CD4-positive, alpha-beta T cell treated with Interleukin-1 beta for 1 hour (primary cell): ENCODE measurements at regions not wholly inside any gene's neighbourhood (a gene's known extent, or its start where the extent isn't known, plus 50 kb on each side); places are given as distances from the start of the nearest gene placed in this dataset.

Experiments used
- DNase-seq, 2 donors: peaks; one replicate each; pipeline ENCODE4 v3.0.0-alpha.2; 2020 to 2022

DNA sequence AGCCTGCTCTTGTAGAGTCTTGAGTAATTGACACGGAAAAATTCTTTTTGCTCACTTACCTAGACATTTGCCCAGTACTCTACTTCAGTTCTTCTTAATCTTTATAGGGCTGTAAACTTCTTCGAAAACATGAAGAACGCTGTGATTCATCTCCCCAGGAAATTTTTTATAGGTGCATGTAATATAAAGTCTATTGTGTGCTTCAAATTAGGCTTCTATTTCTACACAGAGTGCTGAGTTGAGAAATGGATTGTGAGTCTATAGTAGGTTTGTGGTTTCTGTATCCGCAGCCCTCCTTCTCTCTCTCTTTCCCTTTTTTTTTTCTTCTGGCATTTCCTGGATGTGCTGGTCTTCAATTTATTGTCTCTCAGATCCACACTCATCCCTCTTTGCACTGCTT, 183.3 kb upstream of the DCBLD2 start:
- no peak for DNase-seq

DNA sequence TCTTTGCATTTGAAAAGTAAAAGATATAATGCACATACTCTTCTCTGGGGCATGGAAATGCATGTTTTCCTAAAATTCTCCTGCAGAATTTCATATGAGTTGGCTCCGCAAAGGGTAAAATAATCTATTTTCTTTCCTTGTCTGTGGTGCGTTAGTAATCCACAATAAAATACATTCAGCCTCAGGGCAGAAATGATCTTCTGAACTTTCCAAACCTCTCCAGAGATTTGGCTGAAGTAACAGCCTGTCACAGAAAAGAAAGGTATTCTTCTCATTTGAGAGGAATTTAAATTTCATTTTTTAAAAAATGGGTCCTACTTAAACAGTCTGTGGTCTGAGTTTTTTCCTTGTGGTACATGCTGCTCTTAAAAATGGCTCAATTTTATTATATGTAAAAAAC, 182.7 kb upstream of the DCBLD2 start:
- no peak for DNase-seq

GRCh38 chr3:99071096-99071495, 169.6 kb upstream of the DCBLD2 start:
- DNase-seq, result no peak

- DNase-seq, result no peak
Observed at GRCh38 chr3:99069973-99070372, 168.5 kb upstream of the DCBLD2 start.

DNA sequence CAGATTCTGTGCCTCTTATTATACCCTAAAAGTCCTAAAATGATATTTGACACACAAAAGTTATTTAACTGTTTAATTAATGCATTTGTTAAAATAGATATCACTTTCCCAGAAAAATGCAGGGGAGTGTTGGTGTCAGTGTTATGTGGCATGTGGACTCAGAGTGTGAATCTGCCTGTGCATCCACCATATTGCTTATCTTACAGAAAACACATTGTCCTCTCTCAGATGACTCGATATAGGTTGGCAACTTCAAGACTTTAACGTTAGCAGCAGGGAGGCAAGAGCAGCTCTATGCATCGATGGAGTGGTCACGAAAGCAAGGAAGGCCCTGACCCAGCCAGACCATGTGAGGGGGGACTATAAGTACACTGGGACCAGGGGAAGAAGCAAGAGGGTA, 165.4 kb upstream of the DCBLD2 start:
- no peak for DNase-seq

- no peak for DNase-seq
Observed at GRCh38 chr3:99049164-99049563, 147.7 kb upstream of the DCBLD2 start.

- DNase-seq, result no peak
Observed at GRCh38 chr3:99041747-99042146, 140.3 kb upstream of the DCBLD2 start.

- DNase-seq, result no peak
Observed at GRCh38 chr3:99031778-99032177, 130.3 kb upstream of the DCBLD2 start.

DNA sequence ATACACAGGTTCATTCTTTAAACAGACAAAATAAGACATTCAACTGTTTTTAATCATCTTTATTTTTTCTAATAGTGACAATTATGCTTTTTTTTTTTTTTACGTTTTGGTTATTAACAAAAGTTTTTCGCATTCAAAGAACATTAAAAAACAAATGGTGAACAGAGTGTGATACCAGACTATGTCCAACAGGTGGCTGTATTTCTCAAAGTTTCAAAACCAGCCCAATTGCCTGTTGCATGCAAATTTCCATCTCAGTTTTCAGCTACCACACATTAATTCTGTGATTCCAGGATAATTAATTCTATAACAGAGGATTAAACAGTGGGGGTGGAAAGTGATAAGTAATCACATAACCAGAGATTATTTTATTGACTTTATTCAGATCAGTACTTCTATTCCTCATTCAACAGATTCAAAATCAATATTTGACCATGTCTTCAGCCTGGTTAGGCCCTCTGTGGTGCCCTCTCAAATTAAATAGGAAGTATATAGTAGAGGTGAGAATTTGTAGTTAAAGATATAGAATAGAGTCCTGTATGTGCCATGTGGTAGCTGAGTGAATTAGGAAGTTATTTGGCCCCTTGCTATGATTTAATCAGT, 122.2 kb upstream of the DCBLD2 start:
- DNase-seq, result no peak

- no peak for DNase-seq
Observed at GRCh38 chr3:99021466-99021865, 120.0 kb upstream of the DCBLD2 start.

DNA sequence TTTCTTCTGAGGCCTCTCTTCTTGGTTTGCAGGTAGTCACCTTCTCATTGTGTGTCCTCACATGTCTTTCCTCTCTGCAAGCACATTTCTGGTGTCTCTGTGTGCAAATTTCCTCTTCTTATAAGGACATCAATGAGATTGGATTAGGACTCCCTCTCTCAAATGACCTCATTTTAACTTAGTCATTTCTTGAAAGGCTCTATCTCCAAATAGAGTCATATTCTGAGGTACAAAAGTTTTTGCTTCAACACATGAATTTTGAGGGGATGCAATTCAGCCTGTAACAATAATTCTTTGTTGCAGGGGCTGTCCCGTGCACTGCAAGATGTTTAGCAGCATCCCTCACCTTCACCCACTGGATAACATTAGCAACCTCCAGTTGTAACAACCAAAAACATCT, 115.0 kb upstream of the DCBLD2 start:
- no peak for DNase-seq

DNA sequence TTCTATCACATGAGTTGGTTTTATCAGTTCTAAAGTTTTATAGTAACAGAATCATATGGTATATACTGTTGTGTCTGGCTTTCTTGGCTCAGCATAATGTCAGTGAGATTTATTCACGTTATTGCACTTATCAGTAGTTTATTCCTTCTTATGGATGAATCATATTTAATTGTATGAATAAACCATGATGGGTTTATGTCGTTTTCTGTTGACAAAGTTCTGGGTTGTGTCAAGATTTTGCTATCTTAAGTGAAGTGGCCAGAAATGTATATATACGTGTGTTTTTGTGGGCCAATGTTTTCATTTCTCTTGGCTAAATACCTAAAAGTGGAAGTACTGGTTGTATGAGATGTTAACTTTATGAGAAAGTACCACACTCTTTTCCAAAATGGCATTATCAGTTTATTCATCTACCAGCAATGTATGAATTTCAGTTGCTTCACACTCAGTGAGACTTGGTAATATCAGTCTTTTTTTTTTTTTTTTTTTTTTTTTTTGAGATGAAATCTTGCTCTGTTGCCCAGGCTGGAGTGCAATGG, 112.4 kb upstream of the DCBLD2 start:
- DNase-seq, result no peak

DNA sequence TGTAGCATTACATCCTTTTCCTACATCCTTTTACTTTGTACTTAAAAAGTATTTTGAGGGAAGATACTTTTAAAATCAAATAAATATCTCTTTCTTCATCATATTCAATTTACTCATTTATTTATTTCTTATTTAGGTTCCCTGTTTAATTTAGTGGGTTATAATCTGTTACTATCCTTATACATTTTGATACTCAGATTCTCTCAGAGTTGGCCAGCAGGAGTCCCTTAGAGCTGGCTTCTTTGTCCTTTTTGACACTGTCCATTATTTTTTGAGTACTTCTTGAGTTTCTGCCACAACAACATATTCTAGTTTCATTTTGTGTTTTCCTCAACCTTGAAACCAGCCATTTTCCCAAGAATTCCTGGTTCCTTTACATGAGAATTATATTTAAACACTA, 111.6 kb upstream of the DCBLD2 start:
- no peak for DNase-seq

GRCh38 chr3:99012051-99012450, 110.6 kb upstream of the DCBLD2 start:
- DNase-seq, result no peak

GRCh38 chr3:99009851-99010250, 108.4 kb upstream of the DCBLD2 start:
- DNase-seq, result no peak

DNA sequence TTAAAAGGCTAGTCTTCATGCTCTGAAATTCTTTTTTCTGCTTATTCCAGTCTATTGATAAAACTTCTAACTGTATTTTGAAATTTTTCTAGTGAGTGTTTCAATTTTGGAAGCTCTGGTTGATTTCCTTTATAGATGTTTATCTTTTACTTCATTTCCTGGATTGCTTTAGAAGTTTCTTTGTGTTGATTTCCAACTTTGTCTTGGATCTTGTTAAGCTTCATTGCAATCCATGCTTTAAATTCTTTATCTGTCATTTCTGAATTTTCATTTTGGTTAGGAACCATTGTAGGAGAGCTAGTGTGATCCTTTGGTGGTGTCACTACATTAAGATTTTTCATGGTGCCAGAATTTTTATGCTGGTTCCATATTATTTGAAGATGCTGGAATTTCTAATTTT, 105.2 kb upstream of the DCBLD2 start:
- no peak for DNase-seq

- no peak for DNase-seq
Observed at GRCh38 chr3:98999675-99000074, 98.2 kb upstream of the DCBLD2 start.

- DNase-seq, result no peak
Observed at GRCh38 chr3:98994128-98994762, 92.8 kb upstream of the DCBLD2 start.

- DNase-seq, result no peak
Observed at GRCh38 chr3:98991393-98991792, 89.9 kb upstream of the DCBLD2 start.

DNA sequence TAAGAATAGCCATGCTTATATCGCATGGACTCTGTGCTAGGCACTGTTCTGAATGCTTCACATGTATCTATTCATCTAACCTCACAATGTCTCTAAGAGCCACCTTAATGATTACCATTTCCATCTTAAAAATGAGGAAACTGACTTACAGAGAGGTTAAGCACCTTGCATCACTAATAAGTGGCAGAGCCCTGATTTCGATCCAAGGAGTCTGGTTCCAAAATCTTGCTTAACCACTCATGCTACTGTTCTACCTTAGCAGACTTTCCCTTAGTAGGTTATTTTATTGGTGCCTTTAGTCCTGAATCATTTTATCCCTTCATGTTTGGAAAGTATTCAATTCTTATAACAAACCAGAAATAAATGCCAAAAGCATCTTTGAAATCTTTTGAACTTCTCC, 89.2 kb upstream of the DCBLD2 start:
- DNase-seq, result no peak

- no peak for DNase-seq
Observed at GRCh38 chr3:98986073-98986472, 84.6 kb upstream of the DCBLD2 start.

- no peak for DNase-seq
Observed at GRCh38 chr3:98985431-98985830, 83.9 kb upstream of the DCBLD2 start.

- DNase-seq, result no peak
Observed at GRCh38 chr3:98984024-98984423, 82.5 kb upstream of the DCBLD2 start.

- DNase-seq, result no peak
Observed at GRCh38 chr3:98982351-98982750, 80.9 kb upstream of the DCBLD2 start.
